Peyer's patch (tissue), 4 donors: ENCODE measurements at regions not wholly inside any gene's neighbourhood (a gene's known extent, or its start where the extent isn't known, plus 50 kb on each side); places are given as distances from the start of the nearest gene placed in this dataset.

ENCODE experiments used
- CTCF ChIP-seq, 6 experiments: fragments of 450-650 bp in 4 of 6; fragments of 200-600 bp in 2 of 6; sonication (generic) in 1 of 6; IDR thresholded peaks; one replicate each; pipeline ENCODE4 v1.5.1; 2017 to 2019; ENCODE audit warnings: antibody characterized with exemption in 6 of 6, mild to moderate bottlenecking in 3 of 6, moderate library complexity in 1 of 6
- POLR2A ChIP-seq, 2 donors: fragments of 450-650 bp; IDR thresholded peaks; one replicate each; pipeline ENCODE4 v1.5.1; 2017; ENCODE audit warnings: antibody characterized with exemption in 2 of 2, mild to moderate bottlenecking in 2 of 2, moderate library complexity in 2 of 2

GRCh38 chr6:150755524-150755923, 110.0 kb upstream of the MTHFD1L start:
- TF ChIP-seq CTCF (IDR thresholded peaks at IDR 0.05): no peak
- TF ChIP-seq POLR2A (IDR thresholded peaks at IDR 0.05): no peak
